ENCODE measurements at regions not wholly inside any gene's neighbourhood (a gene's known extent, or its start where the extent isn't known, plus 50 kb on each side); places are given as distances from the start of the nearest gene placed in this dataset.

DNA sequence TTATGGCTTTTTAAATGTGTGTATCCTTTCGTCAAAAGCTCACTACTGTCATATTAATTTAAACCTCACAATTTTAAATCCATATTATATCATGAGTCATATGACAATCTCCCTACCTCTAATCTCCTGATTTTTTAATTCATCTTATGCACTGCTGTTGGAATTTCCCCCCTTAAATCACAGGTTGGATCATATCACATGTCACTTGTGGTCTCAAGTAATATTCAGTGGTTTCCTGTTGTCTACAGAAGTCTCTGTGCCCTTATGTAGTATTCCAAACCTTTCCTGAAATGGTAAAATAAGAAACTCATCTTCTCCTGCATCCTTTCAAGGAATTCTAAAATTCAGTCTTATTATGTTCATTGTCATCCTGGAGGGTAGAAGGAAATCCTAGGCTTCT, 116.0 kb upstream of the CBLB start:
- TF ChIP-seq, protein P1, sequence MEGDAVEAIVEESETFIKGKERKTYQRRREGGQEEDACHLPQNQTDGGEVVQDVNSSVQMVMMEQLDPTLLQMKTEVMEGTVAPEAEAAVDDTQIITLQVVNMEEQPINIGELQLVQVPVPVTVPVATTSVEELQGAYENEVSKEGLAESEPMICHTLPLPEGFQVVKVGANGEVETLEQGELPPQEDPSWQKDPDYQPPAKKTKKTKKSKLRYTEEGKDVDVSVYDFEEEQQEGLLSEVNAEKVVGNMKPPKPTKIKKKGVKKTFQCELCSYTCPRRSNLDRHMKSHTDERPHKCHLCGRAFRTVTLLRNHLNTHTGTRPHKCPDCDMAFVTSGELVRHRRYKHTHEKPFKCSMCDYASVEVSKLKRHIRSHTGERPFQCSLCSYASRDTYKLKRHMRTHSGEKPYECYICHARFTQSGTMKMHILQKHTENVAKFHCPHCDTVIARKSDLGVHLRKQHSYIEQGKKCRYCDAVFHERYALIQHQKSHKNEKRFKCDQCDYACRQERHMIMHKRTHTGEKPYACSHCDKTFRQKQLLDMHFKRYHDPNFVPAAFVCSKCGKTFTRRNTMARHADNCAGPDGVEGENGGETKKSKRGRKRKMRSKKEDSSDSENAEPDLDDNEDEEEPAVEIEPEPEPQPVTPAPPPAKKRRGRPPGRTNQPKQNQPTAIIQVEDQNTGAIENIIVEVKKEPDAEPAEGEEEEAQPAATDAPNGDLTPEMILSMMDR (conservative IDR thresholded peaks at IDR 0.05), result no peak
- TF ChIP-seq ZFX (IDR thresholded peaks at IDR 0.05), result no peak
